Glomerular endothelial cell (primary cell): ENCODE measurements at regions not wholly inside any gene's neighbourhood (a gene's known extent, or its start where the extent isn't known, plus 50 kb on each side); places are given as distances from the start of the nearest gene placed in this dataset.

Experiments used
- DNase-seq: peaks from one replicate; pipeline ENCODE4 v3.0.0-alpha.2; 2011; ENCODE audit warnings: low read depth, low spot score; ENCODE audit errors: extremely low read depth

DNA sequence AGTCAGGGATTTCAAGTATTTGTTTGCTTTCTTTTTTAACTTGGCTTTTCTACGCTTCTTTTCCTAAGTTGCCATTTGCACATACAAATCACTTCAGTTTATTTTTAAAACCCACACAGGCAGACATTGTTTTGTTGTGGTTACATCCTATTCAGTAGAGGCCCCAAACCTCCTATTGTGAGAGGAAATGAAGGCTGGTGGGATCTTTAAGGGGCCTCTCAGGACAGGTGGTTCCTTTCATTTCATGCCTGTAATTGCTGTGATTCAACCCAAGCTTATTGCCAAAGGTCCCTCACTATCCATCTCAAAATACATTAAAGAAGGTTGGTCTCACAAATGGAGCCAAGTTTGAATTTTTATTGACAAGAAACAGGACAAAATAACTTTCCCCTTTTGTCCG, 257.1 kb downstream of the ADAMTS20 start:
- no peak for DNase-seq

DNA sequence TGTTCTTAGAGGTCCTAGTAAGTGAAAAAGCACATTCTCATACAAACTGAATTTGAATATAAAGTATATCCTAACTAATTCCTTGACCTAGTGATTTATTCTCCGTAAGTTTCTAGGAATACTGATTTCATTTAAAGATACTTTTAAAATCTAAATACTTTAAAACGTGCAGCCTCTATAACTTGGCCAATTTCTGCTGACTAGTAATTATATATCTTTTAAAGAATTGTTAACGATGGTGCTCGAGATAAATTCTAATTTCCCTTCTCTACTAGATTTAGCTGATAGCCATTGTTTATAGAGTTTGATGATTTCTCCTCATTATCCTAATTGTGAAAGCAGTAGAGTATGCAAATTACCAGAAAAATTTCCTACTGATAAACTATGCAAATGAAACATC, 257.9 kb downstream of the ADAMTS20 start:
- DNase-seq = no peak

GRCh38 chr12:43293396-43293795, 258.6 kb downstream of the ADAMTS20 start:
- DNase-seq = no peak

DNA sequence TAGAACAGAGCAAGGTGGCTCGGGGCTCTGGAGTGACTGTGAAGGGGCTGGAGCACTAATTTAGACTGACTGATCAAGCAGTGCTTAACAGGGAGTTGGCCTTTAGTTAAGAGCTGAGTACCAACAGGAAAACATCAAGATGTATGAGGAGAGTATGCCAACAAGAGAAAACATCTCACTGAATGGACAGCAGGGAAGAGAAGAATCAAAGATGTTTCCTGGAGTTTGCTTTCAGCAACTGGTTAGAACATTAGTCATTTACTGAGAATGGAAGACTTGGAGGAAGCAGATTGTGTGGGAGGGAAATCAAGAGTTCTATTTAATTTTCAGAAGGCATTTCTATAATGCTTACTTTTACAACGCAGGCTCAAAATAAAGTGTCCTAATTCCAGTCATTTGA, 259.3 kb downstream of the ADAMTS20 start:
- DNase-seq = peak; percentile 80

- no peak for DNase-seq
These were observed 260.5 kb downstream of the ADAMTS20 start for GRCh38 chr12:43291516-43291915.

GRCh38 chr12:43290836-43291235, 261.2 kb downstream of the ADAMTS20 start:
- DNase-seq = no peak

DNA sequence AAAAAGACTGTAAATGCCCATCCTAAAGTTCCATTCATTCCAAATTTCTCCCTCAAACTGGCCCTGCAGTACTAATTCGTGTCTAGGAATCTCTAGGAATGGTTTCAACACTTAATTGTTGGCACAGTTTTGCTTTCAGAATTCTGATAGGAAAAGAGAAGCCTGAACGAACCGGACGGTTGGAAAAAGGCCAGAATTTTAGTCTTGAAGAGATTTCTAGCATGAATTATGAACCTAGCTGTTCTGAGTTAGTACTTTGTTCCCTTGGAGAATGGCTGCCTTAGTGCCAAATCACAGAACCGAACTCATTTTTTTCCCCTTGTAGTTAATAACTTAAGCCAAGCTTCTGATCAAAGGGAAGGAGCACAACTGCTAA, 262.6 kb downstream of the ADAMTS20 start:
- DNase-seq = no peak

- no peak for DNase-seq
These were observed 263.2 kb downstream of the ADAMTS20 start for GRCh38 chr12:43288671-43289425.

DNA sequence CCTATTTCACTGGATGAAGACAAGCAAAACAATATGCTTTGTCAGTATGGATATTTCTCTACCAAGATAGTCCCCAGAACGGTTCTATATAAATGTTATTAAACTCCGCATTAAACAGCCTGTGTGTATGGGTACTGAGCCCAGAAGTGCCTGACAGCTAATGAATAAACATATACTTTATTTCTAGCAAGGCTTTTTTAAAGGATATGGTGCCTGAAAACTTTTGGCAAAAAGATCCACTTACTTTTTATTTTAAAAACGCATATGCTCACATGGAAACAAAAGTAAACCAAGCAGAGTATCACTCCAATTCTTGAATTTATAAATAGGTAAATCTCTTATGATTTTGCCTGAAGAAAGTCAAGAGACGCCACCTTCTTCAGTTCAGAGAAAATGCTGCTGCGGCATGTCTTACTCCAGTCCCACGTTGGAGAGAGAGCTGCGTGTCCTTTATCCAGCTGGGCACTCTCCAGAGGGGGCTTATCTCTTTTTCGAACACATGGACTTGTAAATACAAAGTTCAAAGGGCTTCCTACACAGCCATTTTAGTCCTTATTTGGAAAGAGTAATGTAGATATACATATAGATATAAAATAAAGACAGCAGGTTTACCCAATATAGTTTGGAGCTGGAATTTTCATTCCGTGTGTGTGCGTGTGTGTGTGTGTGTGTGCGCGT, 264.2 kb downstream of the ADAMTS20 start:
- DNase-seq = no peak

DNA sequence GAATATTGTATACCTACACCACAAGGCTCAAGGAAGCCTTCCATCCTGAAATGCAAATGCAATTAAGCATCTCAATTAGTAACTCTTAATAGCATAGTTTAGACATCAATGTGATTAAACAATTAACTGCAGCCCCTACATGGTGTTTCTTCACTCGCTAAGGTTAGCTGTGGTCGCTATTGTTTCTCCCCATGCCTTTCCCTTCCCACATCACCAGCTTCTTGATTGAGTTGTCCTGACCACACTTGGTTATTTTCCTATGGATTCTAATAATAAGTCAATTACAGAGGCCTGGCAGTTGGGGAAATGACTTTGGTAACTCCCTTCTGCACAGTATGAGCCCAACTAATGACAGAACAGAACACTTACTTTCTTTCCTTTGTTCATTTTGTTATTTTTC, 265.0 kb downstream of the ADAMTS20 start:
- no peak for DNase-seq

- no peak for DNase-seq
These were observed 266.8 kb downstream of the ADAMTS20 start for GRCh38 chr12:43285159-43285598.

DNA sequence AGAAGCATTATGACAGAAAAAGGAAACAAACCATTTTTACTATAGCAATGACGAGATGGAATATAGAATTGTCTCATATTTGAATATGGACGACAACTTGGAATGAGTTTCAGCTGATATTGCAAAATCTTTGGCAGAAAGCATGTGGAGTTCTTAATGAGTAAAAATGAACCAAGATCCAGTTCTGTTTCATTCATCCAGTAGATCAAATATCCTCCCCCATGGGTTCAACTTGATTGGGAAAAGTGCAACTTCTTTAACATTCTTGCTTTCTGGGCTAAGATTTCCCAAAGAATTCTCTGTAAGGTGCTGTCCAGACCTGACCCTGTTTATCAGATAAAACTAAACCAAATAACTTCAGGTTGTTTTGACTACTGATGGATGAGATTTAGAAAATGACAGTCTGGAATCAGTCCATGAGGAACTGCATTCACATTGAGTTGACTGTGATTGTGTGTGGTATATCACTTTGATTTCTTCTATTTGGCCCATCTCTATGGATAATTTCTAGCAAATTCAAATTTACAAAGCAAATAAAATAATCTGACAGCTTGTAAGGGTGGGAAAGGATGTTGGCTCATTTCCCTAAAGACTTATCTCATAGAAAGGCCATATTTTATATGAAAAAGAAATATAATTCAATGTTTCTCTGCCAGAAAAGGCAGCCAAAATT, 267.4 kb downstream of the ADAMTS20 start:
- no peak for DNase-seq

- no peak for DNase-seq
These were observed 268.8 kb downstream of the ADAMTS20 start for GRCh38 chr12:43283206-43283605.

DNA sequence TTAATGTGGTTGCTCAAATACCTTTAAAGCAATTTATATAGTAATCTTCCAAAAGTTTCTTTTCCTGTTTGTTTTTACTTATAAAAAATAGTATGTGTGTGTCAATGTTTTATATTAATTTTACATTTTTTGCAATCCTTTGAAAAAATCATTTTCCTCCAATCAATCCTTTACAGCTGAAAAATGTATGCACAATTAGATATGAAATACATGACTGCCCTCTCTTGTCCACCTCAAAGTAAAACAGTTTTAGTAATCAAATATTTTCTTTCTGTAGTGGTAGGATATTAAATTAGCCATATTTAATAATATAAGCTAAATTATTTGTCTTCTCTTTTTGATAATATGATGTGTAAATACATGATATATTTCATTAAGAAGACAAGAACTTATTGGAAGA, 269.9 kb downstream of the ADAMTS20 start:
- no peak for DNase-seq

DNA sequence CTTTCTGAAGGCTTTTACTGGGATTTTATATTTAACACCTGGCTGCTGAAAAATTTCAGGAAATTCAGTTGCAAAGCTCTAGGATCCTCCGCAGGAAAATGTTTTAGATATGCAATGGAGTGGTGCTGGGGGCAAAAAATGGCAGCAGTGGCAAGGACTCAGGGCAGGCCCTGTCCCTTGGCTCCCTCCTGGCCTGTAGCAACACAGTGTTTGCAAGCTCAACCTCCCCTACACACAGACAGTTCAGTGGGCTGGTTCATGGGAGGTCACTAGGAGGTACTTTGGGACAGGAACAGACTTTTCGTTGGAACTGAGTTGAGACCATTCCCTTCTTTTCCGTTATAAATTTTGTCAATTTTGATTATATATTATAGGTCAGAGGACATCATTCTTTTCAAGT, 270.4 kb downstream of the ADAMTS20 start:
- DNase-seq = no peak

- DNase-seq = no peak
These were observed 273.5 kb downstream of the ADAMTS20 start for GRCh38 chr12:43278541-43278832.

DNA sequence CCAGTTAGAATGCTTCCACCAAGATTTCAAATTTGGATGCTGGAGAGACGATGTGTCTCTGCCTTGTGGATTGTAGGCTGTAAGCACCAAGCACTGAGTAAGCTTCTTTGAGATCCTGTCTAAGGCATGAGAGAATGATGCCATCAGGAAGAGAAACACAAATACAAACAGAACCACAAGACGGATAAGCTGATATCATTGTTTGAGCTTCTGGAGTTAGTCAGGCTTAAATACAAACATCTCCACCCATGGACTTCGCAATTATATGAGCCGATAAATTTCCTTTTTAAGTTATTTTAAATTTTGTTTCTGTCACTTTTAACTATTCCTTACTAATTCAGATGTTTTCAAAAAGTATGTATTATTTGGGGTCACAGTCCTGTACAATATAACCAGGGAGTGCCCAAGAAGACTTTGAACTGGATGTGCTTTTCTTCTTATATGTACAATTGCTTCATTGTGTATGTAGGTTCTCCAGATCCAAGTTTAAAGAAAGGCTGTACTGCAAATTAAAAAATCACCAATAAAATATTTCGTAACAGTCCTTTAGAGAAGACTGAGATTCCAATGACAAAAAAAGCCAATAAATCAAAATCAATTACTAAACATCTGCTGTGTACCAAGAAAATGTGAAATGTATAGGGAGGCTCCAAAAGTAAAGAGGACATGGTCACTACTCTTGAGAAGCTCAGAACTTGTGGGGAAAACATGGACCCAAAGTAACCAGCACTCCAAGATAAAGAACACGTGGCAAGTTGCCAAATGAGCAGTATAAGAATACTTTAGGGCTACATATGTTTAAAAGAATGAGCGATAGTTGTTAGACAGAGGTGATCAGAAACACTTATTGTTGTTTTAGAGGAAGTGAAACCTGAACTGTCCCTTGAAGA, 274.1 kb downstream of the ADAMTS20 start:
- no peak for DNase-seq

DNA sequence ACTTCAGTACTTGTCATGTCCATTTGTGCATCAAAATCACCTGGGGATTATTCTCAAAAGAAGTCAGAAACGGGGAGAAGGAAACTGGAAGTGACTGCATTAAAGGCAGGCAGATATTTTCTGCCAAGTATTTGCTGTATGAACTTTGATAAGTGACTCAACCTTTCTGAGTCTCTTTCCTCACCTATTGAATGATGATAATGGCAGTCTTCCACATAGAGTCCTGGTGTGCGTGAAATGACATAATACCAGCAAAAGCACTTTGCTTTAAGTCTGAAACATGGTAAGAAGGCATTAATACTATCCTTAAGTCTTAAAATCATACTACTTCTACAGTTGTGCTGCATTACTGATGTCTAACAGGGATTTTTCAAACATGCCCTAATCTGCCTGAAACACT, 278.5 kb downstream of the ADAMTS20 start:
- DNase-seq = no peak

DNA sequence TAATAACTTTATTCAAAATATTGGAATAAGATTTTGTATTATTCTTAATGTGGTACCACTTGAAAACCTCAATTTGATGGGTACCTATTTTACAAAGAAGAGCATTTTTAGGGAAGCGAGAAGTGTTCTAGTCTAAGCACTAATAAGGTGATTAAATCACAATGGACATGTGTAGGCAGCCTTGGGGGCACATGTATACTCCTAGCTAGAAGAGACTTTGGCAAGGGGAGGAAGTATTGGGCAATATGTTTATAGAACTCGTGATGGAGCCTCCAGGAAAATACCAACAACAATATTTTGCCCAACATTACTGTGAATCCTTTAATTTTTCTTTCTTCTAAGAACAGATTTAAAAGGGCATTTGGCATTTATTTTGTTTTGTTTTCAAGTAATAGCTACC, 280.3 kb downstream of the ADAMTS20 start:
- DNase-seq = no peak

GRCh38 chr12:43267818-43268217, 284.2 kb downstream of the ADAMTS20 start:
- DNase-seq = peak; percentile 81

- no peak for DNase-seq
These were observed 290.3 kb downstream of the ADAMTS20 start for GRCh38 chr12:43261701-43262100.
